Thoracic aorta (tissue), 2 donors: ENCODE measurements at regions not wholly inside any gene's neighbourhood (a gene's known extent, or its start where the extent isn't known, plus 50 kb on each side); places are given as distances from the start of the nearest gene placed in this dataset.

Source experiments
- ATAC-seq: fragments of 150-250 bp; one replicate; pipeline ENCODE4 v1.8.0; 2017; ENCODE audit warnings: low read depth; ENCODE audit not compliant: insufficient number of reproducible peaks, low FRiP score
- DNase-seq: peaks from one replicate; pipeline ENCODE4 v3.0.0-alpha.2; 2020; ENCODE audit warnings: low spot score
- H3K27ac ChIP-seq, 2 donors: fragments of 200-600 bp; sonication (generic); 1 replicate in 1 of 2; 2 replicates in 1 of 2; pipeline ENCODE4 v1.5.1; 2016; ENCODE audit warnings: mild to moderate bottlenecking in 2 of 2, moderate library complexity in 2 of 2
- H3K27me3 ChIP-seq: fragments of 200-600 bp; sonication (generic); replicated peaks from 2 replicates; pipeline ENCODE4 v1.6.0; 2016; ENCODE audit warnings: mild to moderate bottlenecking; ENCODE audit not compliant: insufficient read depth
- H3K36me3 ChIP-seq: fragments of 200-600 bp; sonication (generic); one replicate; pipeline ENCODE4 v1.5.1; 2016
- H3K4me1 ChIP-seq, 2 donors: fragments of 200-600 bp; sonication (generic); 1 replicate in 1 of 2; 2 replicates in 1 of 2; pipeline versions ENCODE4 v1.5.1 to v1.6.0; 2016; ENCODE audit warnings: low read depth in 2 of 2, mild to moderate bottlenecking in 1 of 2; ENCODE audit not compliant: control insufficient read depth in 1 of 2
- H3K4me3 ChIP-seq: fragments of 200-600 bp; sonication (generic); 2 replicates; pipeline ENCODE4 v1.5.1; 2016; ENCODE audit warnings: mild to moderate bottlenecking
- H3K9me3 ChIP-seq: fragments of 200-600 bp; sonication (generic); 2 replicates; pipeline ENCODE4 v1.5.1; 2016
- TF ChIP-seq, protein P1 (sequence below): fragments of 200-600 bp; sonication (generic); IDR thresholded peaks from one replicate; pipeline ENCODE4 v1.5.1; 2019; ENCODE audit warnings: antibody characterized with exemption

DNA sequence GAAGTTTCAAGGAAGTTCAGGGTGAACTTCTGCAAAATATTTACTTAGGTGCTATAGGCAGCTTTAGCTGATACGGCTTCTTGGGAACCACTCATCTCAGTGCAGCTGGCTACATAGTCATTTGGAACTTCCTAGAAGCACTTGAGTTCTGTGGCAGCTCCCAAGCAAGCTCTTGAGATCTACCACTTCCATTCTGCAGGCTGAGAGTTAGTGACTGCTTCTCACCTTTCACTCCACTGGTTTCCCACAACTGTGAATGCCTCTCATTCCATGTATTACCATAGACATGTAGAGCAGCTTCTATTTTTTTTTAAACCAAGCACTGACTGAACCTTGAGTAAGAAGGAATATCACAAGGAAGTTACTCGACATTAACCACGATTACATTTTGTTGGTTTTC is 994.1 kb upstream of the ACVR2A start:
- no peaks in the 10 kb centered on the region for H3K36me3 ChIP-seq
- H3K27ac ChIP-seq, result no peak overlapping the region
- H3K9me3 ChIP-seq, result no peaks in the 10 kb centered on the region
- ATAC-seq (no peak), DNase-seq (no peak)
- no peaks in the 10 kb centered on the region for H3K4me1 ChIP-seq
- no peaks in the 10 kb centered on the region for H3K27me3 ChIP-seq
- TF ChIP-seq, protein P1, sequence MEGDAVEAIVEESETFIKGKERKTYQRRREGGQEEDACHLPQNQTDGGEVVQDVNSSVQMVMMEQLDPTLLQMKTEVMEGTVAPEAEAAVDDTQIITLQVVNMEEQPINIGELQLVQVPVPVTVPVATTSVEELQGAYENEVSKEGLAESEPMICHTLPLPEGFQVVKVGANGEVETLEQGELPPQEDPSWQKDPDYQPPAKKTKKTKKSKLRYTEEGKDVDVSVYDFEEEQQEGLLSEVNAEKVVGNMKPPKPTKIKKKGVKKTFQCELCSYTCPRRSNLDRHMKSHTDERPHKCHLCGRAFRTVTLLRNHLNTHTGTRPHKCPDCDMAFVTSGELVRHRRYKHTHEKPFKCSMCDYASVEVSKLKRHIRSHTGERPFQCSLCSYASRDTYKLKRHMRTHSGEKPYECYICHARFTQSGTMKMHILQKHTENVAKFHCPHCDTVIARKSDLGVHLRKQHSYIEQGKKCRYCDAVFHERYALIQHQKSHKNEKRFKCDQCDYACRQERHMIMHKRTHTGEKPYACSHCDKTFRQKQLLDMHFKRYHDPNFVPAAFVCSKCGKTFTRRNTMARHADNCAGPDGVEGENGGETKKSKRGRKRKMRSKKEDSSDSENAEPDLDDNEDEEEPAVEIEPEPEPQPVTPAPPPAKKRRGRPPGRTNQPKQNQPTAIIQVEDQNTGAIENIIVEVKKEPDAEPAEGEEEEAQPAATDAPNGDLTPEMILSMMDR, result no peak
- H3K4me3 ChIP-seq, result no peak overlapping the region

DNA sequence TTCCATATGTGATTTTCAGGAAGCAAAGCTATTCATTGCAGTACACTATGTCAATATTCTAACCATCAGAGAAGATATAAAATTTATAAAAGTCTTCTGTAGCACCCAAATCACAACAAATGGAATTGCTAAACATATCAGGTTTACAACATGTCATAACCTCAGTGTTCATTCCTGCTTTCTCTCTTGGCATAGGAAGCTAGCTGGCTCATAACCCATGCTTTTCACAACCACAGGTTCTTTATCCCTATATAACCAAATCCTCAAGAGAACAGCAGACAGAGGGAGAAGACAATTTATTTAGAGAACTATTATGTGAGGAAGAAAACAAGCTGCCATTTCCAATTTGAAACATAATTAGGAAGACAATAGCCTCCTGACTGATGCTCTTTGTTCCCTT is 997.0 kb upstream of the ACVR2A start:
- Histone ChIP-seq H3K4me1 (no peaks in the 10 kb centered on the region), H3K27me3 (no peaks in the 10 kb centered on the region), H3K4me3 (no peak overlapping the region), H3K9me3 (no peaks in the 10 kb centered on the region), H3K27ac (no peak overlapping the region), H3K36me3 (no peaks in the 10 kb centered on the region)
- DNase-seq (no peak), ATAC-seq (no peak)
- TF ChIP-seq, protein P1, result no peak

DNA sequence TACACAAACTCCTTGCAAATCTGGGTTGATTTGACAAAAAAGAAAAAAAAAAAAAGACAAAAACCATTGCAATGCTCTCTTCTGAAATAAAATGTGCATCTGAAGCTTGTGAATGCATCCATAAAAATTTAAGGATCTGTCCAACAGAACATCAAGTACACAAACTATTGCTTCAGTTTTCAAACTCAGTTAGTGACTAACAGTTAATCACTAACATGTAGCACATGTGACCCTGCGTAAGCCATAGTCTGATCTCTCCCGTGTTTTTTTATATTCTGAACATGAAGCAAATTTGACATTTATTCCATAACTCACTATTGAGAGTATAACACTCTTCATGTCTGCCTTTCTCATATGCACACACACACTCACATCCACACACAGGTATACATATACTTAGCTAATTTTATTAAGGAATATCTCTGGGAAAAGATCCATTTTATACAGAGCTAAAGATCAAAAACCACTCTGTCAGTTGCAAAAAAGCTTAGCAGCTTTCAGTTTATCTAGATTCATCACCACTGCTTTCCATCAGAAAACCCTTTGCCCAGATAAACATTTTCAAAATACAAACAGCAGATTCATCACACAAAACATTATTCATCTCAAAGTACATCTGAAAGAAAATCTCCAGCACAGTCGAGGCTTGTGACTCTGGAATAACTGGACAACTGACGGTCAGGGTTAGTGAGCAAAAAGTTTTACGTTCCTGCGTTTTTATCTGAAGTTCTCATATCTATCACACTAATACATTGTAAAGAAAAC is 1000.4 kb upstream of the ACVR2A start:
- Histone ChIP-seq H3K36me3 (no peaks in the 10 kb centered on the region), H3K9me3 (no peaks in the 10 kb centered on the region), H3K27me3 (no peaks in the 10 kb centered on the region), H3K27ac (no peak overlapping the region), H3K4me1 (no peaks in the 10 kb centered on the region), H3K4me3 (no peak overlapping the region)
- DNase-seq (no peak), ATAC-seq (no peak)
- TF ChIP-seq, protein P1, result no peak

- Histone ChIP-seq H3K9me3 (no peaks in the 10 kb centered on the region), H3K27ac (no peak overlapping the region), H3K36me3 (no peaks in the 10 kb centered on the region), H3K27me3 (no peaks in the 10 kb centered on the region), H3K4me1 (no peaks in the 10 kb centered on the region), H3K4me3 (no peak overlapping the region)
- DNase-seq (no peak), ATAC-seq (no peak)
- TF ChIP-seq, protein P1, result no peak
Measured at GRCh38 chr2:146837857-146838256, 1007.0 kb upstream of the ACVR2A start.

DNA sequence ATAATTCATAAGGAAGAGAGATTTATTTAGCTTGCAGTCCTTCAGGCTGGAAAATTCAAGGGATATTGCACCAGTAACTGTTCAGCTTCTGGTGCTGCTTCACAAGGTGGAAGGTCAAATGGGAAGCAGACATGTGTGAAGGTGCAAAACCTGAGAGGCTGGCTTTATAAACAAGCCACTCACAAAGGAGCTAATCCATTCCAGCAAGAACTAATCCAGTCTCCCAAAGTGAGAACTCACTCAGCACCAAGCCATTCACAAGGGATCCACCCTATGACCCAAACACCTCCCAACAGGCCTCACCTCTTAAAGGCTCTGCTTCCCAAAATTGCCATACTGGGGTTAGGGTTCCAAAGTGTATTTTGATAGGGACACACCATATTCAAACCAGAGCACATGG is 1018.4 kb upstream of the ACVR2A start:
- TF ChIP-seq, protein P1, result no peak
- no peaks in the 10 kb centered on the region for H3K36me3 ChIP-seq
- no peaks in the 10 kb centered on the region for H3K9me3 ChIP-seq
- ATAC-seq (no peak), DNase-seq (no peak)
- H3K27me3 ChIP-seq, result no peaks in the 10 kb centered on the region
- H3K4me3 ChIP-seq, result no peak overlapping the region
- H3K27ac ChIP-seq, result no peak overlapping the region
- no peaks in the 10 kb centered on the region for H3K4me1 ChIP-seq
